ENCODE measurements at regions not wholly inside any gene's neighbourhood (a gene's known extent, or its start where the extent isn't known, plus 50 kb on each side); places are given as distances from the start of the nearest gene placed in this dataset.

DNA sequence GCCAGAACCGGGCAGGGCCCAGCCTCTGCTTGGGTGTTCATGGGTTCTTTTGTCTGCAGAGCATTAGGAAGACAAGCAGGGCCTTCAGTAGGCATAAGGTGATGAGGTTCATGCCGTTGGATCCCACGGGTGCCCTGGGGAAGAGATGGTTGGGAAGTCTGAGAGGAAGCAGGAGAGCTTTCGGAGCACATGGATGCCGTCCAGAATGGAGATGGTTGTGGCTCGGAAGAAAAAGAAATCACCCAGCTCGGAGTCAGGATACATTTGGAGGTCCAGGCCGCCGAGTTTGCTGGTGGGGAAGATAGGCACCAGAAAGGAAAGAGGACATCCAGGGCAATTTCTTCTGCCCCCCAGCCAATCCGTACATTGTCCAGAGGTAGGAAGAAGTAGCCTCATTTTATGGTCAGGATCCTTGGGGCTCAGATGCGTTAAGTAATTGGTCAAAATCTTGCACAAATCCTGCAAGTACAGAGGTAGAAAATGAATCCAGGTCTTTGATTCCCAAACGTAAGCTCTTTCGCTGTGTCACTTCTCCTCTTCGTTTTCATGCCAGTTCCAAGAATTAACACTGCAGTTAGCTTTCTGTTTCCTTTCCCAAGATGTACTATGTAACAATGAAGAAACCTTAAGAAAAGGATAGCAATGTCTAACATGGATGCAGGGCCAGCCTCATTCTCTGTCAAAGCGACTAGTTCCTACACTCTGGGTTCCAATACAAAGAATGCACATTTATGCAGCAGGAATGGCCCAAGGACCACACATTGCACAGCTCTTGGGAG lies 147.8 kb upstream of the KLF6 start:
- TF ChIP-seq CTCF (IDR thresholded peaks at IDR 0.05; ENCODE audit: borderline replicate concordance, extremely low read depth, low read length, poor library complexity, severe bottlenecking) (no peak), EZH2 (IDR thresholded peaks at IDR 0.05; ENCODE audit: borderline replicate concordance, low read depth, low read length, severe bottlenecking) (no peak)

All from DND-41 (cell line).